ENCODE measurements at regions not wholly inside any gene's neighbourhood (a gene's known extent, or its start where the extent isn't known, plus 50 kb on each side); places are given as distances from the start of the nearest gene placed in this dataset.

GRCh38 chr21:27581168-27581567, 614.3 kb upstream of the ADAMTS5 start:
- CTCF ChIA-PET, result no interaction called here
- Mint-ChIP-seq H3K36me3 (ENCODE audit: low read depth) (no peaks in the 10 kb centered on the region), H3K9me3 (peaks cover 6% of the 10 kb centered on the region), H3K4me3 (no peak overlapping the region), H3K27me3 (no peaks in the 10 kb centered on the region), H3K4me1 (no peaks in the 10 kb centered on the region), H3K27ac (no peak overlapping the region)
- no peak for ATAC-seq (ENCODE audit: low read depth)
- intact Hi-C loops (cut with micrococcal nuclease), result no loop called here
- no peak for TF ChIP-seq CTCF (IDR thresholded peaks at IDR 0.05)
- no peak for DNase-seq
- POLR2A ChIA-PET, result no interaction called here

- DNase-seq, result no peak
- intact Hi-C loops (cut with micrococcal nuclease), result no loop called here
- peaks cover 6% of the 10 kb centered on the region for H3K9me3 Mint-ChIP-seq
- H3K27ac Mint-ChIP-seq, result no peak overlapping the region
- H3K4me3 Mint-ChIP-seq, result no peak overlapping the region
- H3K36me3 Mint-ChIP-seq (ENCODE audit: low read depth), result no peaks in the 10 kb centered on the region
- ChIA-PET CTCF (no interaction called here), POLR2A (no interaction called here)
- TF ChIP-seq CTCF (IDR thresholded peaks at IDR 0.05), result no peak
- H3K4me1 Mint-ChIP-seq, result no peaks in the 10 kb centered on the region
- no peaks in the 10 kb centered on the region for H3K27me3 Mint-ChIP-seq
- no peak for ATAC-seq (ENCODE audit: low read depth)
Observed at GRCh38 chr21:27580276-27580675, 613.4 kb upstream of the ADAMTS5 start.

DNA sequence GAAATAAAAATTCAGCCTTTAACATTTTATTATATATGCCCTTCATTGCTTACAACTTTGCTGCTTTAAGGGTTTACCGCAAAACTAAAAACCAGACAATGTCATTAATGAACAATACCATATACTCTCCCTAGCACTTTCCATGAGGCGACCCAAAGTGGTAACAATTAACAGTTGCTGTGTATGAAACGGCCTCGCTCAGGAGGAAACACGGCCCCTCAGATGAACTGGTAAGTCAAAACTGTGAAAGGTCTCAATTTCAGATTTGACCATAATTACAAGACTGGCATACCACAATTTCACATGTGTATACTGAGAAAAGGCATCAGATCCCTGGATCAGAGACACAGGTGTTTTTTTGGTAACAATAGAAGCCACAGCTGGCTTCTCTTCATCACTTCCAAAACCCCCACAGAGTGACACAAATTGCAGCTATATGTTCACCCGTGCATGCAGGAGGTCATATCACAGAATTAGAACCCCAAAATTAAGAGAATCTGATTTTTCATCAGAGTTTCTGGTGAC, 611.9 kb upstream of the ADAMTS5 start:
- Mint-ChIP-seq H3K4me3 (no peak overlapping the region), H3K9me3 (peaks cover 7% of the 10 kb centered on the region), H3K27me3 (no peaks in the 10 kb centered on the region), H3K36me3 (ENCODE audit: low read depth) (no peaks in the 10 kb centered on the region), H3K27ac (no peak overlapping the region), H3K4me1 (no peaks in the 10 kb centered on the region)
- intact Hi-C loops (cut with micrococcal nuclease), result no loop called here
- ChIA-PET POLR2A (no interaction called here), CTCF (no interaction called here)
- ATAC-seq (ENCODE audit: low read depth) (no peak), DNase-seq (no peak)
- TF ChIP-seq CTCF (IDR thresholded peaks at IDR 0.05), result no peak

- Mint-ChIP-seq H3K27ac (no peak overlapping the region), H3K36me3 (ENCODE audit: low read depth) (no peaks in the 10 kb centered on the region), H3K9me3 (peaks cover 6% of the 10 kb centered on the region), H3K4me1 (no peaks in the 10 kb centered on the region), H3K27me3 (no peaks in the 10 kb centered on the region), H3K4me3 (no peak overlapping the region)
- ATAC-seq (ENCODE audit: low read depth) (no peak), DNase-seq (no peak)
- CTCF ChIA-PET, result no interaction called here
- POLR2A ChIA-PET, result no interaction called here
- intact Hi-C loops (cut with micrococcal nuclease), result no loop called here
- TF ChIP-seq CTCF (IDR thresholded peaks at IDR 0.05), result no peak
Observed at GRCh38 chr21:27572696-27573095, 605.8 kb upstream of the ADAMTS5 start.

- Mint-ChIP-seq H3K9me3 (peaks cover 6% of the 10 kb centered on the region), H3K4me1 (no peaks in the 10 kb centered on the region), H3K27ac (no peak overlapping the region), H3K4me3 (no peak overlapping the region), H3K27me3 (no peaks in the 10 kb centered on the region), H3K36me3 (ENCODE audit: low read depth) (no peaks in the 10 kb centered on the region)
- DNase-seq (no peak), ATAC-seq (ENCODE audit: low read depth) (no peak)
- CTCF ChIA-PET, result no interaction called here
- intact Hi-C loops (cut with micrococcal nuclease), result no loop called here
- POLR2A ChIA-PET, result no interaction called here
- TF ChIP-seq CTCF (IDR thresholded peaks at IDR 0.05), result no peak
Observed at GRCh38 chr21:27571706-27572105, 604.8 kb upstream of the ADAMTS5 start.

Measured in activated B cell treated with CpG ODN at 0.5 μM for 24 hours (primary cell).